ENCODE measurements at regions not wholly inside any gene's neighbourhood (a gene's known extent, or its start where the extent isn't known, plus 50 kb on each side); places are given as distances from the start of the nearest gene placed in this dataset.

DNA sequence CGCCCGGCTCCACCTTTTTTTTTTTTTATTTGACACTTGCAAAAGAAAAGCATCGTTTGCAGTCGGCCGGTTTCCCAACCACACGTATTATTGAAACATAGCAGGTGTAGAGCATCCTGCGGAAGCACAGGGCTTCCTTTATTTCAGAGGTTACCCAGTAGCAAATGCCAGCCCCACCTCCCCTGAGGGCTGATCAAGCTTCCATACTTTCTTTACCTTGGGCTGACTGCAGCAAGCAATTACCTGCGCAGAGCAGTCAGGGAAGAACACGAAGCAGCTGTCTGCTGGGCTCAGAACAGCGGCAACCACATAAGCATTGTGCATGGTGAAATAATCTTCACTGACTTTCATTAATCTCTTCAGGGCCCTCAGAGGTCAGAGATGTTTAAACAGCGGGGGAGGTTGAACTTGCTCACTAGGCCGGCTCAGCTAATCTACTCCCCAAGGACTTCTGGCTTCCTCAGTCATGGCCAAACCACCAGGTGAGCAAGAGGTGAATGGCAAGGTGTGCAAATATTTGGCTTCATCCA, 784.7 kb upstream of the AUTS2 start:
- no peaks in the 10 kb centered on the region for H3K36me3 ChIP-seq
- TF ChIP-seq, protein P1, sequence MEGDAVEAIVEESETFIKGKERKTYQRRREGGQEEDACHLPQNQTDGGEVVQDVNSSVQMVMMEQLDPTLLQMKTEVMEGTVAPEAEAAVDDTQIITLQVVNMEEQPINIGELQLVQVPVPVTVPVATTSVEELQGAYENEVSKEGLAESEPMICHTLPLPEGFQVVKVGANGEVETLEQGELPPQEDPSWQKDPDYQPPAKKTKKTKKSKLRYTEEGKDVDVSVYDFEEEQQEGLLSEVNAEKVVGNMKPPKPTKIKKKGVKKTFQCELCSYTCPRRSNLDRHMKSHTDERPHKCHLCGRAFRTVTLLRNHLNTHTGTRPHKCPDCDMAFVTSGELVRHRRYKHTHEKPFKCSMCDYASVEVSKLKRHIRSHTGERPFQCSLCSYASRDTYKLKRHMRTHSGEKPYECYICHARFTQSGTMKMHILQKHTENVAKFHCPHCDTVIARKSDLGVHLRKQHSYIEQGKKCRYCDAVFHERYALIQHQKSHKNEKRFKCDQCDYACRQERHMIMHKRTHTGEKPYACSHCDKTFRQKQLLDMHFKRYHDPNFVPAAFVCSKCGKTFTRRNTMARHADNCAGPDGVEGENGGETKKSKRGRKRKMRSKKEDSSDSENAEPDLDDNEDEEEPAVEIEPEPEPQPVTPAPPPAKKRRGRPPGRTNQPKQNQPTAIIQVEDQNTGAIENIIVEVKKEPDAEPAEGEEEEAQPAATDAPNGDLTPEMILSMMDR (IDR thresholded peaks at IDR 0.05): no peak
- no peak for DNase-seq (ENCODE audit: low spot score)
- no peak overlapping the region for H3K27ac ChIP-seq
- no peaks in the 10 kb centered on the region for H3K9me3 ChIP-seq
- no peaks in the 10 kb centered on the region for H3K27me3 ChIP-seq
- H3K4me1 ChIP-seq: no peaks in the 10 kb centered on the region
- no peak overlapping the region for H3K4me3 ChIP-seq

DNA sequence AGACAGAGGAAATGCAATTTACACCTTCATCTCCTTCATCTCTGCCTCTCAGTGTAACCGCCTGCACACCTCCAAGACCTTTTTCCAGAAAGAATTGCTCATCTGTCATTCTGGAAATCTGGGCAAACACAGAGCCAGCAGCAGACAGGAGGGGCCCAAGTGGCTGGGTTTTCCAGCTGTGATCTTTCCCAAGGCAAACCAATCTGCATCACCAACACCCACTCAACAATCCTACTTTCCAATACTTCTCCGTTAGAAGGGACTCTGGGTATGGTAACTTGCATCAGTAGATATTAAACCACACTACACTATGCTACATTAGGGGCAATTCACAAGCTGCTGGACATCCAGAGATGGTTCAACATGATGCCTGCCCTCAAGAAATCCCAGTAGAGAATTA, 781.8 kb upstream of the AUTS2 start:
- H3K27ac ChIP-seq: no peak overlapping the region
- no peaks in the 10 kb centered on the region for H3K27me3 ChIP-seq
- H3K4me3 ChIP-seq: no peak overlapping the region
- no peaks in the 10 kb centered on the region for H3K36me3 ChIP-seq
- TF ChIP-seq, protein P1 (IDR thresholded peaks at IDR 0.05): no peak
- DNase-seq (ENCODE audit: low spot score): no peak
- H3K9me3 ChIP-seq: peaks cover 0 to 6% of the 10 kb centered on the region in 2 donors
- H3K4me1 ChIP-seq: no peaks in the 10 kb centered on the region

DNA sequence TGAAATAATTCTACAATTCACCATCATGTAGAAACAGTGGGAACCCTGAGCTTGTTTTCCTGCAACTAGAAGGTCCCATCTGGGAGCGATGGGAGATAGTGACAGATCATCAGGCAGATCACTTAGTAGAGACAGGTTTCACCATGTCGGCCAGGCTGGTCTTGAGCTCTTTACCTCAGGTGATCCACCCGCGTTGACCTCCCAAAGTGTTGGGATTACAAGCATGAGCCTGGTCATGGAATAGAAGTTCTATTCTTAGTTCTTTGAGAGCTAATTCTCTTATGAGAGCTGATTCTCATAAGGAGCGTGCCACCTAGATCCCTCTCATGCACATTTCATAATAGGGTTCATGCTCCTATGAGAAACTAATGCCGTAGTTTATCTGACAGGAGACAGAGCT, 778.0 kb upstream of the AUTS2 start:
- no peak for DNase-seq (ENCODE audit: low spot score)

DNA sequence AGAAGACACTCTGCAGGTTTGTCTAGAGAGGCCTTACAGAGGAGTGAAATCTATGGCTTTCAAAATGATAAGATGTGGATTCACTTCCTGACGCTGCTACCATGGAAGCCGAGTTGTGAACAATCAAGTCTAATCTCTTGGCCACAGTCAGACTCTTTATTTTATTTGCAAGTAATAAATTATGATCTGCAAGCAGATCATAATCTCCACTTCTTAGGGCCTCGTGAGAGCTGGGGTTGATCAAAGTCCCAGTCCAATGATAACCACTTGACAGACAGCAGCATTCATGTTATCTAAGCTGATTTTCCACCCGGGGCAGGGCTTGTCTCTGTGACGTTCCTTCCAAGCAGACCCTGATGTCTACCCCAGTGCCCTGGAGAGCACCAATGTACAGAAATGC, 776.4 kb upstream of the AUTS2 start:
- Histone ChIP-seq H3K27ac (no peak overlapping the region), H3K36me3 (no peaks in the 10 kb centered on the region), H3K9me3 (peaks cover 0 to 17% of the 10 kb centered on the region in 2 donors), H3K4me3 (no peak overlapping the region), H3K27me3 (no peaks in the 10 kb centered on the region), H3K4me1 (no peaks in the 10 kb centered on the region)
- DNase-seq (ENCODE audit: low spot score): no peak
- TF ChIP-seq, protein P1 (IDR thresholded peaks at IDR 0.05): no peak

More for the DNA sequence above, 778.0 kb upstream of the AUTS2 start:
- no peak overlapping the region for H3K27ac ChIP-seq
- H3K36me3 ChIP-seq: no peaks in the 10 kb centered on the region
- H3K27me3 ChIP-seq: no peaks in the 10 kb centered on the region
- no peaks in the 10 kb centered on the region for H3K4me1 ChIP-seq
- peaks cover 0 to 17% of the 10 kb centered on the region in 2 donors for H3K9me3 ChIP-seq
- TF ChIP-seq, protein P1 (IDR thresholded peaks at IDR 0.05): no peak
- H3K4me3 ChIP-seq: no peak overlapping the region

DNA sequence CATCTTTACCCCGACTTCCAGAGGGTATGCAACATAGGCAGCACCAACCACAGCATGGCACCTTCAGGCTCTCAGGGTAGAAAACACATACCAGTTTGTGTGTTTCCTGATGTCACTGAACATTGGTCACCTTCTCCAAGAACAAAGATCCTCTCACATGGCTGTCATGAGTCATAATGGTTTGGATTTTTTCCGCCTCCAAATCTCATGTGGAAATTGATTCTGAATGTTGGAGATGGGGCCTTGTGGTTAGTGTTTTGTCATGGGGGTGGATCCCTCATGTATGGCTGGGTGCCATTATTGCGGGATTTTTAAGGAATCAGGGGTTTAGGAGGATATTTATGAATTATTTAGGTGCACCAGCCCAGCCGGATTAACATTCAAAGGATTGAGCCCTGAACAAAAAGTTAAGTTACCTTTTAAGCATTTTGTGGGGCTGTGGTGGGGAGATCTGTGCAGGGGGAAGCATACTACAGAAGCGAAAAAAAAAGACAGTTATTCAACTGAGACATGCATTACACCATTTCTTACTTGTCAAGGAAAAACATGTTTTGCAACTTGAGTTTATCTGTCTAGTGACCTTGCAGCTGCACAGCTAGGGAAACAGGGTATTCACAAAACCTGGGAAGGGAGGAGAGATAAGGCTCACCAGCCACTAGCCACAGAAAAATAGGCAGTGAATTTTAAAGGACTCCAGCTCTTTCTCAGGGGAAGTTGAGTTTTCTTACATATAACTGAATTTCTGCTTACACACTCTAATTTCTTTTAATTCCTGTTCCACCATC, 774.1 kb upstream of the AUTS2 start:
- Histone ChIP-seq H3K9me3 (peaks cover 0 to 12% of the 10 kb centered on the region in 2 donors), H3K27me3 (no peaks in the 10 kb centered on the region), H3K4me3 (no peak overlapping the region), H3K4me1 (no peaks in the 10 kb centered on the region), H3K36me3 (no peaks in the 10 kb centered on the region), H3K27ac (no peak overlapping the region)
- DNase-seq (ENCODE audit: low spot score): no peak
- TF ChIP-seq, protein P1 (IDR thresholded peaks at IDR 0.05): no peak
